ENCODE measurements at regions not wholly inside any gene's neighbourhood (a gene's known extent, or its start where the extent isn't known, plus 50 kb on each side); places are given as distances from the start of the nearest gene placed in this dataset.

- Histone ChIP-seq H3K4me3 (replicated peaks in 1 of 3; ENCODE audit: insufficient read depth in 1 of 3, low read depth in 1 of 3, low read length in 3 of 3) (no peak overlapping the region), H3K4me1 (ENCODE audit: control insufficient read depth, extremely low read depth, insufficient read depth, low read length) (no peaks in the 10 kb centered on the region), H3K9me3 (replicated peaks; ENCODE audit: control insufficient read depth, insufficient read depth, low read length) (no peaks in the 10 kb centered on the region), H3K27me3 (ENCODE audit: control insufficient read depth in 2 of 2, insufficient read depth in 2 of 2, low read length in 2 of 2) (peaks cover 0 to 7% of the 10 kb centered on the region in 2 experiments), H3K79me2 (ENCODE audit: control insufficient read depth, insufficient read depth, low read length) (no peaks in the 10 kb centered on the region), H4K20me1 (replicated peaks; ENCODE audit: control insufficient read depth, extremely low read depth, insufficient read depth, low read length) (no peaks in the 10 kb centered on the region), H3K9me1 (replicated peaks; ENCODE audit: control insufficient read depth, extremely low read depth, insufficient read depth, low read length) (no peaks in the 10 kb centered on the region), H2AFZ (ENCODE audit: low read depth, low read length) (no peak overlapping the region), H3K27ac (ENCODE audit: insufficient read depth, low read depth, low read length) (no peak overlapping the region), H3K36me3 (ENCODE audit: control insufficient read depth in 2 of 2, extremely low read depth in 1 of 2, insufficient read depth in 2 of 2, low read length in 2 of 2) (no peaks in the 10 kb centered on the region), H3K9ac (replicated peaks; ENCODE audit: extremely low read depth, insufficient read depth, low read length) (no peak overlapping the region), H3K4me2 (ENCODE audit: insufficient read depth, low read length) (no peak overlapping the region)
- DNase-seq (ENCODE audit: low read depth, low spot score) (no peak), FAIRE-seq (no peak)
- ChIA-PET CTCF (no interaction called here), POLR2A (no interaction called here)
- BruUV-seq (replicated peaks), result no TSS peak
- dilution Hi-C loops (cut with MboI; ENCODE audit: extremely low pct_ligation_motif_present, low sequenced_read_pairs), result no loop called here
- TF ChIP-seq EZH2 (IDR thresholded peaks at IDR 0.05; ENCODE audit: borderline replicate concordance, low read depth, low read length, severe bottlenecking), result no peak
- no peak for TF ChIP-seq POLR2AphosphoS5 (IDR thresholded peaks at IDR 0.05; ENCODE audit: insufficient read depth, low read depth, low read length)
- no peak for TF ChIP-seq CTCF (IDR thresholded peaks at IDR 0.05; ENCODE audit: extremely low read depth in 1 of 2, insufficient read depth in 1 of 2, low read depth in 1 of 2, low read length in 2 of 2)
- no peak for TF ChIP-seq MAX (IDR thresholded peaks at IDR 0.05; ENCODE audit: insufficient read depth, insufficient read length)
- no peak for TF ChIP-seq GATA2 (IDR thresholded peaks at IDR 0.05; ENCODE audit: insufficient read depth, insufficient read length, low read depth, low read length)
- TF ChIP-seq MYC (IDR thresholded peaks at IDR 0.05; ENCODE audit: low read depth, low read length), result no peak
- TF ChIP-seq POLR2A (IDR thresholded peaks at IDR 0.05; ENCODE audit: low read depth, low read length), result no peak
- no peak for TF ChIP-seq JUN (IDR thresholded peaks at IDR 0.05; ENCODE audit: borderline replicate concordance, insufficient read depth, insufficient read length, low read depth)
- TF ChIP-seq FOS (IDR thresholded peaks at IDR 0.05; ENCODE audit: borderline replicate concordance, insufficient read depth, low read length), result no peak
- intact Hi-C loops (cut with micrococcal nuclease), result no loop called here
Measured at GRCh38 chr3:15886521-15886920, 88.7 kb upstream of the ANKRD28 start.

Measured in endothelial cell of umbilical vein (primary cell).